Hepatocyte (in vitro differentiated cells): ENCODE measurements at regions not wholly inside any gene's neighbourhood (a gene's known extent, or its start where the extent isn't known, plus 50 kb on each side); places are given as distances from the start of the nearest gene placed in this dataset.
"Not testable (repeated sequence)": the region's sequence is repeated elsewhere in the genome, so short reads cannot be mapped to it uniquely, and the experiment has no call there.

Experiments used
- EZH2phosphoT487 ChIP-seq: fragments of 200-600 bp; sonication (generic); IDR thresholded peaks from one replicate; pipeline ENCODE4 v1.6.1; 2018; ENCODE audit warnings: antibody characterized with exemption, mild to moderate bottlenecking, low read depth, moderate library complexity; ENCODE audit not compliant: unreplicated experiment, severe bottlenecking
- TF ChIP-seq, protein P1 (sequence below): fragments of 200-600 bp; sonication (generic); IDR thresholded peaks from 2 replicates; pipeline ENCODE4 v1.5.1; 2016; ENCODE audit warnings: antibody characterized with exemption, mild to moderate bottlenecking; ENCODE audit not compliant: poor library complexity

GRCh38 chr14:89547047-89547446 is 130.0 kb upstream of the FOXN3 start:
- TF ChIP-seq, protein P1, sequence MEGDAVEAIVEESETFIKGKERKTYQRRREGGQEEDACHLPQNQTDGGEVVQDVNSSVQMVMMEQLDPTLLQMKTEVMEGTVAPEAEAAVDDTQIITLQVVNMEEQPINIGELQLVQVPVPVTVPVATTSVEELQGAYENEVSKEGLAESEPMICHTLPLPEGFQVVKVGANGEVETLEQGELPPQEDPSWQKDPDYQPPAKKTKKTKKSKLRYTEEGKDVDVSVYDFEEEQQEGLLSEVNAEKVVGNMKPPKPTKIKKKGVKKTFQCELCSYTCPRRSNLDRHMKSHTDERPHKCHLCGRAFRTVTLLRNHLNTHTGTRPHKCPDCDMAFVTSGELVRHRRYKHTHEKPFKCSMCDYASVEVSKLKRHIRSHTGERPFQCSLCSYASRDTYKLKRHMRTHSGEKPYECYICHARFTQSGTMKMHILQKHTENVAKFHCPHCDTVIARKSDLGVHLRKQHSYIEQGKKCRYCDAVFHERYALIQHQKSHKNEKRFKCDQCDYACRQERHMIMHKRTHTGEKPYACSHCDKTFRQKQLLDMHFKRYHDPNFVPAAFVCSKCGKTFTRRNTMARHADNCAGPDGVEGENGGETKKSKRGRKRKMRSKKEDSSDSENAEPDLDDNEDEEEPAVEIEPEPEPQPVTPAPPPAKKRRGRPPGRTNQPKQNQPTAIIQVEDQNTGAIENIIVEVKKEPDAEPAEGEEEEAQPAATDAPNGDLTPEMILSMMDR = not testable (repeated sequence)
- not testable (repeated sequence) for TF ChIP-seq EZH2phosphoT487
